ENCODE measurements at regions not wholly inside any gene's neighbourhood (a gene's known extent, or its start where the extent isn't known, plus 50 kb on each side); places are given as distances from the start of the nearest gene placed in this dataset.

DNA sequence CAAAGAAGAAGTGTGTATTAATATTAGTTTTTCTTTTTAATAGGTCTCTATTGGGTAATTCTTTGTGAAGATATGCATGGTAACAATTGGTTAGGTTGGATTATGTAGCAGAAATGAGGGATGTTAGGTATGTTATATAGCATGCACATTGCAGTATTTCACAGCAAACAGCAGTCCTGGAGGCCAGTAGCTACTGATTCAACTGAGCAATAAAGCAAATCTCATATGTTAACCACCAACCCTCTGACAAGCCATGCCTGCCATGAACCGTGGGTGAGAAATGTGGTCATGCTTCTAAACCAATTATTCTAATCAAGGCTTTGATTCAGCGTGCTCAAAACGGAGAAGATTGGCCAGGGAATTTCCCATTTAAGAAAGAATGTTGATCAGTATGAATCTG lies 313.0 kb upstream of the CDH6 start (continued):
- no peak for TF ChIP-seq TBP (IDR thresholded peaks at IDR 0.05; ENCODE audit: low read depth, low read length)

DNA sequence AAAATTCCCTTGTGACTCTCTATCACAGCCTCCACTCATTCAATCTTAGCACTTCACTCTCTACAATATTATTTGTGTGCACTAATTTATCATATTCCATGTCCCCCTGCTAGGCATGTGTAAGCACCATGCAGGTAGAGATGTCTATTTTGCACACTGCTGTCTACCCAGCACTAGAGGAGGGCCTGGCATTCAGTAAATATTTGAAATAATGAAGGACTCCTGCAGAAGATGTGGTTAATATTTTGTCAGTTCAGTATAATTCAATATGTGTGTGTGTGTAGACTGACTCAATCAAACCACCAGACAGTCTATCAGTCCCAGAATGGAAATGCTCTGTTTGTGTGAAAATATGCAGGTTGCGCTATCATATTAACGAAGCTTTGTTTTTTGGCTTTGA lies 313.6 kb upstream of the CDH6 start:
- Histone ChIP-seq H4K5ac (ENCODE audit: insufficient read length, low read depth, low read length) (no peak overlapping the region), H3K23me2 (ENCODE audit: low read depth, low read length) (no peaks in the 10 kb centered on the region; the same call in 1 of the 2 replicates), H4K91ac (replicated peaks; ENCODE audit: insufficient read length, low read length) (no peak overlapping the region), H3K4ac (replicated peaks; ENCODE audit: insufficient read length, low read depth, low read length) (no peak overlapping the region), H3K79me2 (ENCODE audit: control insufficient read depth in 1 of 2, insufficient read depth in 2 of 2, low read length in 2 of 2) (no peaks in the 10 kb centered on the region), H3K79me1 (ENCODE audit: low read depth, low read length) (no peaks in the 10 kb centered on the region), H3K36me3 (ENCODE audit: control insufficient read depth in 2 of 4, insufficient read depth in 4 of 4, low read length in 3 of 4) (no peaks in the 10 kb centered on the region), H2BK20ac (ENCODE audit: low read length) (no peak overlapping the region), H3K18ac (ENCODE audit: extremely low read depth, low read length) (no peak overlapping the region), H4K8ac (ENCODE audit: extremely low read depth, insufficient read depth, low read length) (no peak overlapping the region), H3K4me2 (ENCODE audit: insufficient read depth in 1 of 2, low read depth in 2 of 2, low read length in 2 of 2) (no peak overlapping the region), H3K27me3 (replicated peaks in 1 of 4; ENCODE audit: control insufficient read depth in 3 of 4, extremely low read depth in 1 of 4, insufficient read depth in 3 of 4, low read length in 3 of 4) (no peaks in the 10 kb centered on the region), H2BK5ac (ENCODE audit: low read depth, low read length) (no peak overlapping the region), H2AK5ac (ENCODE audit: low read depth, low read length) (no peak overlapping the region), H3K14ac (ENCODE audit: insufficient read length) (no peak overlapping the region), H4K20me1 (replicated peaks in 1 of 2; ENCODE audit: control insufficient read depth in 1 of 2, insufficient read depth in 2 of 2, low read length in 2 of 2) (no peaks in the 10 kb centered on the region), H3K56ac (replicated peaks; ENCODE audit: insufficient read length, low read depth, low read length) (no peak overlapping the region), H3K23ac (ENCODE audit: insufficient read length) (no peak overlapping the region), H2BK15ac (ENCODE audit: low read length) (no peak overlapping the region), H3K9ac (replicated peaks in 1 of 4; ENCODE audit: extremely low read depth in 1 of 4, low read depth in 3 of 4, low read length in 3 of 4) (no peak overlapping the region), H2AFZ (ENCODE audit: low read length) (no peak overlapping the region), H3K27ac (ENCODE audit: low read depth, low read length) (no peak overlapping the region), H3K4me1 (replicated peaks in 1 of 4; ENCODE audit: control insufficient read depth in 3 of 4, insufficient read depth in 4 of 4, low read length in 3 of 4) (no peaks in the 10 kb centered on the region), H2BK120ac (replicated peaks; ENCODE audit: low read depth, low read length) (no peak overlapping the region), H3K4me3 (ENCODE audit: extremely low read depth in 1 of 4, insufficient read depth in 2 of 4, low read depth in 3 of 4, low read length in 4 of 4) (no peak overlapping the region), H3K9me3 (ENCODE audit: insufficient read depth in 2 of 2, low read depth in 1 of 2, low read length in 1 of 2) (0 out of 4 replicates have a peak, but pooled peaks cover 0 to 2% of the 10 kb centered on the region in 2 experiments), H2BK12ac (ENCODE audit: low read depth, low read length) (no peak overlapping the region)
- FAIRE-seq (no peak), DNase-seq (ENCODE audit: low read depth in 1 of 2, low spot score in 2 of 2) (no peak)
- WGBS, 2 experiments (ENCODE audit: extremely low coverage in 1 of 2, insufficient coverage in 1 of 2, insufficient read length in 1 of 2, insufficient replicate concordance in 2 of 2, low coverage in 1 of 2, low lambda C conversion rate in 2 of 2, missing lambda C conversion rate in 1 of 2) = 89% methylated on average over 2 of the region's 2 CpGs; no CpG with 5 or more reads in 1 of the 2 experiments
- TF ChIP-seq, protein P1, sequence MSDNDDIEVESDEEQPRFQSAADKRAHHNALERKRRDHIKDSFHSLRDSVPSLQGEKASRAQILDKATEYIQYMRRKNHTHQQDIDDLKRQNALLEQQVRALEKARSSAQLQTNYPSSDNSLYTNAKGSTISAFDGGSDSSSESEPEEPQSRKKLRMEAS (IDR thresholded peaks at IDR 0.05) = no peak
- no peak for TF ChIP-seq ZNF274 (IDR thresholded peaks at IDR 0.05; ENCODE audit: borderline replicate concordance, extremely low read depth, low read length)
- no peak for TF ChIP-seq RXRA (IDR thresholded peaks at IDR 0.05; ENCODE audit: insufficient read depth, low read depth, low read length)
- no peak for TF ChIP-seq TCF12 (IDR thresholded peaks at IDR 0.05; ENCODE audit: low read depth, low read length)
- no peak for TF ChIP-seq SP2 (IDR thresholded peaks at IDR 0.05; ENCODE audit: low read length)
- TF ChIP-seq CTBP2 (IDR thresholded peaks at IDR 0.05; ENCODE audit: borderline replicate concordance, insufficient read depth, insufficient read length, low read length) = no peak
- no peak for TF ChIP-seq ASH2L (IDR thresholded peaks at IDR 0.05; ENCODE audit: low read length)
- no peak for TF ChIP-seq TBP (IDR thresholded peaks at IDR 0.05; ENCODE audit: low read depth, low read length)
- TF ChIP-seq RBBP5 (IDR thresholded peaks at IDR 0.05; ENCODE audit: borderline replicate concordance, low read depth, low read length) = no peak
- ChIA-PET CTCF (ENCODE audit: partially characterized antibody) (no interaction called here), POLR2A (ENCODE audit: partially characterized antibody) (no interaction called here)

Measured in H1 (cell line).